ENCODE measurements at regions not wholly inside any gene's neighbourhood (a gene's known extent, or its start where the extent isn't known, plus 50 kb on each side); places are given as distances from the start of the nearest gene placed in this dataset.

DNA sequence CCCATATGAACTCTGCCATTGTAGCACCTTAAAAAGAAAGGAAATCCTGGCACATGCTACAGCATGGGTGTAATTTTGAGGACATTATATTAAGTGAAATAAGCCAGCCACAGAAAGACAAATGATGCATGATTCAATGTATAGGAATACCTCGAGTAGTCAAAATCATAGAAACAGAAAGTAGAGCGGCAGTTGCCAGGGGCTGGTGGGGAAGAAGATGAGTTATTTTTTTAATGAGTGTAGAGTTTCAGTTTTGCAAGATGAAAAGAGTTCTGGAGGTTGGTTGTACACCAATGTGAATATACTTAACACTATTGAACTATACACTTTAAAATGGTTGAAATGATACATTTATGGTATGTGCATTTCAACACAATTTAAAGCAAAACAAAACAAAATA lies 133.0 kb downstream of the ZDHHC21 start:
- no peak for DNase-seq

DNA sequence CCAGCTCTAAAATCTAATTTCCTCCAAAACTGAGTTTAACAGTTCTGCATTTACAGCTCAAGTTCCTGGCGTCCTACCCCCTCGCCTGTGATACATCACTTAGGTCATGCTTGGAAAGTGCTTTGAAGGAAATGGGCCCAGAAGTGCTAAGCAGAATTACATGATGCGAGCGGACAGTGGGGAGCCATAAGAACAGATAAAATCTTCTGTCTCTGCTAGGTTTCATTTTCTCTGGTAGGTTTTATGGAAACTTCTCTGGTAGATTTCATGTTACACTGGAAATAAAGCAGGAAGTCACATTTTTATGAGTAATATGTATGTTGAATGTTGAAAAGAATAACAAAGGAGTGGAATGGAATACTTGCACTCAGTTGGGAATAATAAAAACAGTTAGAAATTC lies 138.3 kb downstream of the ZDHHC21 start:
- no peak for DNase-seq

GRCh38 chr9:14547245-14548060 lies 145.8 kb downstream of the ZDHHC21 start:
- DNase-seq = no peak

- no peak for DNase-seq
These were observed 146.5 kb downstream of the ZDHHC21 start for GRCh38 chr9:14546693-14547092.

- peak; percentile 55 for DNase-seq
These were observed 151.2 kb downstream of the ZDHHC21 start for GRCh38 chr9:14542071-14542470.

- DNase-seq = no peak
These were observed 154.7 kb downstream of the ZDHHC21 start for GRCh38 chr9:14538526-14538925.

DNA sequence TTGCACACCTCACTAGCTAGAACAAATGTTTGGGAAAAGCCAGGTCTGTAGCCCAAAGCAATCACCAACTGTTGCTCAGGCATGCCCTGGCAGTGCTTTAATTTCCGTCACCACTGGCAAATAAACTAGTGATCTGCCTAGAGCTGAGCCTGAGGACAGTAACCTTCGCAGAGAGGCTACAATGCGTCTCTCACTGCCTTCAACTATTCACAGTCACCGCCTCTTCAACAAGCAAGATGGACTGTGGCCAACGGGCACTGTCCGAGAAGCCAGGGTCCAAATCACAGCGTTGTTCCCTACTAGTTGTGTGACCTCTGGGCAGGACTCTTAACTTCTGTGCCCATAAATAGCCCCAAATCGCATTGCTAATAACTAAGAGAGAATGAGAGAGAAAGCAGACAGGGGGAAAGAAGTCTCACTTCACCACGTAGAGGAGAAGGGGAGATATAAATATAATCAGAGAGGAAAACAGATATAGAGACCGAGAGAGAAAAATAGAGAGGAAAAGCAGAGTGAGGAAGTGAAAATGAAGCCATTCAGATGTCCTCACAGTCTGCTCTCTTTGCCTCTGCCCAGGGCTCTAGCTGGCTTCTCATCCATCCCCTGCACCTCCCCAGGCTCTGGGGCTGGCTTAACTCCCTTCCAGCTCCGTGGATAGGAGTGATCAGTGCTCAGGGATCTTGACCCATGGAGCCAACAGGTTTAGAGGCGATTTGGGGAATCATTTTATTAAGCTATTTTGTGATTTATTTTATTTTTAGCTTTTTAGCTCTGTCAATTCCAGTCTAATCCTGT lies 157.9 kb downstream of the ZDHHC21 start:
- DNase-seq = no peak

GRCh38 chr9:14533867-14534640 lies 159.2 kb downstream of the ZDHHC21 start:
- DNase-seq = peak; percentile 30

DNA sequence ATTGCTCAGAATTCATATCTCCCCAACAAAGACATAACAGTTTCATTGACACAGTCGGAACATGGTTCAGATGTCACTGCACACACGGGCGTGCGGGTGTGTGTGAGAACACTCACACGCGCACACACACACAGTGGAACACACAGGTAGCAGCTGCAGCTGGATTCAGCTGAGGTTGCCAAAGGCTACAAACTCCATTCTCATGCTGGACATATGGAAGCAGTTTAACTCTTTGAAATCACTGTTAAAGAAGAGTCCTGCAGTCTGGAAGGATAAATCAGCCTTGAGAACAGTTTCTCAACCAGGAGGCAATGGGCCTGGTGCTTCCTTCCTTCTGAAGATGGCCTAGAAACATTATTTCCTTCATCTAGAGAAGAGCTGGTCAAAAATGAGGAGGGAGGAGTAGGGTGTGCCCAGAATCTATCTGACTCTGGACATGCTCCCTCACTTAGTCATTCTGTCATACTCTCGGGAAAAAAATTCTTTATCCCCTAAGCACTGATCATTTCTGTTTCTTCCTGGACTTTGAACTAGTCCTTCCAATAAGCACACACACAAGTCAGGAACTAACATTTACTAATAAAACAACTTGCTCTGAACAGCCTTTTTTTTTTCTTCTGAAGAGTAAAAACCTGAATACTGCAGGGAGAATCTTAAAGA lies 160.6 kb downstream of the ZDHHC21 start:
- DNase-seq = peak; percentile 42

GRCh38 chr9:14531341-14532269 lies 161.6 kb downstream of the ZDHHC21 start:
- DNase-seq = peak; percentile 51

- peak; percentile 49 for DNase-seq
These were observed 162.4 kb downstream of the ZDHHC21 start for GRCh38 chr9:14530841-14531240.

DNA sequence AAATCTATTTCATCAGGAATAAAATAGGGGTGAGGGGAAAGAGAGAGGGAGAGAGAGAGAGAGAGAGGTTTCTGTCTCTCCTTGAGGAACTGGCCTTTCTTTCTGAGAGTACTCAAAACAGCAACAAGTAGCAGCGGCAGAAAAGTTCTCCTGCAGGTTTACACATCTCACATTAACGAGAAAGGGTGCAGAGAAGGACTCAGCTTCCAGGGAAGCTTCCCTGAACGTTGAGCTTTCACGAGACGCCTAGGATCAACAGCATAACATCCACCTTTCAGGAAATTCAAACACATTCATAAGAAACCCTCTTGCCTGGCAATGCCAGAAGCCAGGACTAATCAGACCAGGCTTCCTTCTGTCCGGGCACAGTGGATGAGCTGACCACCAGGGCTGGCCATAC lies 162.9 kb downstream of the ZDHHC21 start:
- peak; percentile 63 for DNase-seq

- DNase-seq = no peak
These were observed 163.6 kb downstream of the ZDHHC21 start for GRCh38 chr9:14529629-14530028.

DNA sequence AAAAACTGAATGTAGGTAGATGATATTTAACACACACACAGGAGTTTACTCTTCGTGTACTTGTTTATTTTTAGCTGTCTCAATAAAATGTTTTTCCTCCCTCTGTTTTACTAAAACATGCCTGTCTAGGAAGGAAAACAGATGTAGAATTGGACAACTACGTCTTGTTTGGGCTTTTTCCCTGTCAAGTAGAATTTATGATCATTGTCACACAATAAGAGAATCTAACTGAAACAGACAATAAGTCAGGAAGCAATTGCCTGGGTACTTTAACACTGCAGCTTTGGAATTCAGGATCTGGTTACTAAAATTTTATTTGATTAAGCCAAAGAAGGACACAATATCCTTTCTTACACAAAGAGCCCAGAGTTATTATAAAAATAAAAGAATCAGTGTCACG lies 164.2 kb downstream of the ZDHHC21 start:
- DNase-seq = no peak

DNA sequence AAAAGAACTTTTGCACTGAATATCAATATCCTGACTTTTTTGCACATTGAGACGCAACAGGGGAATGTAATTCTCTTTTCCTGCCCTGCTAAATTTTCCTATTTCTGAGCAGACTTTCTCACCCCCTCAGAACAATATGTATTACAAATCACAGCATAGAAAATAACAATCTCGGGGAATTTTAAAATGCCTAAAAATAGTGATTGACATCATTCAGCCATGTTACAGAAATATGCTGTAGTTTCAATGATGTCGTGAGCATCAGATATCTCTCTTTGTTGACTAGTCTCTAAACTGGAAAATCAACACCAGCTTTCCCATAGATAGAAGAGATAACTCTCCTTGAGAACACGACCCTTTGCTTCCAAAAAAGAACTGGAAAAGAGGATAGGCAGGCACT lies 166.7 kb downstream of the ZDHHC21 start:
- no peak for DNase-seq

- no peak for DNase-seq
These were observed 167.4 kb downstream of the ZDHHC21 start for GRCh38 chr9:14525856-14526255.

DNA sequence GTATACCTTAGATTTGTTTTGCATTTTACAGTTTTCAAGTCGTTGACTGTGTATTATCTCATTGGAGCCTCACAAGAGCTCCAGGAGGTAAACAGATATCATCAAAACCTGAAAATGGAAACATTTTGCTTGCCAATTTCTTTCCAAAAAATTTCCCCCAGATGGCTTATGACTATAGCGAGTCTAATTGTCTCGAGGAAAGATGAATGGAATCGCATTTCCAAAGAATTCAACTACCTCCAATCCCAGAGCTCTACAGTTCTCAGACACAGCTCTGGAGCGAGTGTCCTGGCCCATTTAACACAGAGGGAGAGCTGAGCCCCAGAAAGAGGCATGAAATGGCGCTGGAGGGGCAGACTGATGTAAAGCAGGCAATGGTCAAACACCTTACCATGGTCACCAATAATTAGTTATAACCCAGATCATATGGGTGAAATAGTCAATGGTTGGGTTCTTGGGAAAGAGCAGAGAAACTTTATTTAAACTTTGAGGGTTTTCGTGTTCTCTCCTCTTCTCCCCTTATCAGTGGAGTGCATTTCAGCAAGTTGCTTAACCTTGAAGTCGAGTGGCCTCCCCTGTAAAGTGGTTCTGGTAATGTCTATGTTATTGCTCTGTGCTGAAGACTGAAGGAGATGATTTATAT lies 168.2 kb downstream of the ZDHHC21 start:
- DNase-seq = no peak

DNA sequence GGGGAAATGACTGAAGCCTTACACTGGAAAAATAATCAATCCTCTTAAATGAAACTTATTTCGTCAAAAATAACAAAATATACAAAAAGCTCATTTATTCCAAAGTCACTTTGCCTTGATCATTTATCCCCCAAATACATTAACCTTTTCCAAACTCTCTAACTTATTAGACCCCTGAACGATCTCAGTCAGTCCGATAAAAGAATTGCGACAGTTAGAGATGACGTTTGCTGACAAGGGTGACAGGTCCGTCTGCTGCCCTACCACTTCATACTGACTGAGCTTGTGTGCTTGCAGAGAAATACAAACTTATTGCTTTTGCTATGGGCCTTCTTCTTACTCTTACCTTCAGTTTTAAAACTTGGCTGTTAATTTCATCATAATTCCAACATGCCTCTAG lies 169.7 kb downstream of the ZDHHC21 start:
- DNase-seq = no peak

DNA sequence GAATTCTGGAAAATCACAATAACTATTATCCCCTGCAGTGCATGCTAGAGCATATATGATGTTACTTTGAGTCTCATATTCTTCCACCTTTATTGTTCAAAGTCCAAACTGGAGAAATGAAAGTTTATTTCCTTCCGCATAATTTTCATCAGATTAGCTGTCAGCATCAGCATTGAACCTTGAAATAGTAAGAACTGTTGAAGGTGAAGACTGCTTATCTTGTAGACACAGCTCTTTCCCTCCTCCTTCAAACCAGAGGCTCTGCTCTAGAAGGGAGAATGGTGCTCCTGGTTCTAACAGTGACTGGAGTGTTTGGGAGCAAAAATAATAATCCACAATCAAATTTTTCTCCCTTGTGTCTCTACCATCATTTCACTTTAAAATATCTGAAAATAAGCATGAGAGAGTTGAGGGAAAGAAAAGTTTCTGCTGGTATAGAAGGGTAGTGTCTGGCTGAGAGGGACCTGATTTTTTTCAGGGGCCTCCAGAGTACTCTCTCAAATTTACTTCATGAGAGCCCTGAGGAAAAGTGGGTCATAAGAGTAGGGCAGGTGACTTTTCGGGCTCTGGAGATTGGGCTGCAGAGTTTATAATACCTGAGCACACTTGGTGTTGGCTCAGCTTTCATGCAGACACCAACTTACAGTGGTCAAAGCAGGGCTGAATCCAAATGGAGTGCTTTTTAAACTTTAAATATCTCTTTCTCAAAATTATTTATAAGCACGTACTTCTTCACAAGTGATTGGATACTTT lies 170.4 kb downstream of the ZDHHC21 start:
- DNase-seq = no peak

- no peak for DNase-seq
These were observed 172.9 kb downstream of the ZDHHC21 start for GRCh38 chr9:14520341-14520740.

Measured in retina (tissue), 1 donor.